ENCODE measurements at regions not wholly inside any gene's neighbourhood (a gene's known extent, or its start where the extent isn't known, plus 50 kb on each side); places are given as distances from the start of the nearest gene placed in this dataset.

DNA sequence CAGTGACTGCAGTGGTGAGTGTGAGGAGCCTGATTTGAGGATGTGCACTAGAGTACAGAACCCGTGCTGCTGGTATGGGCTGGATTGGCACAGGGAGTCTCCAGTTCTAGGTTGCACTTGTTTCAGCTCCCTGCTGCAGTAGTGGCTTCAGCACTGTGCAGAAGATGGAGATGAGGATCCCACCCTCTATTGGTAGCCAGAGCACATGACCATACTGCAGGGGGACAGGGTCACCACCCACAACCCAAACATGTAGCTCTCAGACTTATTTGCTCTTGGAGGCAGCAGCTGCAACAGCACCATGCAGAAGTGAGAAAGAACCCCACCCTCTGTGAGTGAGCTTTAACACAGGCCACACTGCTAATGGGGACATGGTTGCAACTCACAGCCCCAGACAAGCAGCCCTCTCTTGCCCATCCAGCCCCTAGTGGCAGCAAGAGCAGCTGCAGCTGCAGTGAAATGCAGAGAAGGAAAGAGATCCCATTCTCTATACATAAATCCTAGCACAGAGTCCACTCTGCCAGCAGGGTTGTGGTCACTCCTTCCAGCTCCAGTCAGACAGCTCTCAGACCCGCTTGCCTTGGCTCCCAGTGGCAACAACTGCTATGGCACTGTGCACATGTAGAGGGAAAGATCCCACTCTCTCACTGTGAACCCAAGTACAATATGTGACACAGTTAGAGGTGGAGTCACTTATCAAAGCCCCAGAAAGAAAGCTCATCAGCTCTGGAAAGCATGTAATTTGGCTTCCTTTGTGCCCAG is 51.4 kb upstream of the SCIN start:
- peak; percentile 8 for DNase-seq

DNA sequence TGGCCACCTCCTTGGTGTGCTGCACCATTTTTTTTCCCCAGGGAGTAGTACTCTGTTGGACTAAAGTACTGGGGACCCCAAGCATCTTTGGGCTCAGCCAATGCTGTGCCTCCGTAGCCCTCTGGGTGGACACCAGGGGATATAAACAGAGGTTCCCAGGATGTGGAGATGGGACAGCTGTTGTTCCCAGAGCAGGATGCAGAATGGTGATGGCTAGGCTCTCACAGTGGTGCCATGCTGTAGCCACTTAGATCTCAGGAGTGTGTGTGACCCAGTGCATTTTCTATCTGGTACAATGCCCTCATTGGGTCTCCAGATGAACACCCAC is 50.9 kb upstream of the SCIN start:
- DNase-seq = no peak

All from activated CD4-positive, alpha-beta T cell treated with anti-CD3 and anti-CD28 coated beads for 48 hours (primary cell).